GM12878 (cell line): ENCODE measurements at regions not wholly inside any gene's neighbourhood (a gene's known extent, or its start where the extent isn't known, plus 50 kb on each side); places are given as distances from the start of the nearest gene placed in this dataset.

Source experiments
- EZH2 ChIP-seq: IDR thresholded peaks from 2 replicates; pipeline ENCODE4 v1.6.1; 2012; ENCODE audit warnings: low read depth, mild to moderate bottlenecking, control low read depth, inconsistent platforms, low read length, borderline replicate concordance; ENCODE audit not compliant: control insufficient read depth
- HDAC6 ChIP-seq: fragments of 200-600 bp; sonication (generic); IDR thresholded peaks from one replicate; pipeline ENCODE4 v1.8.0; 2017; ENCODE audit warnings: antibody characterized with exemption; ENCODE audit not compliant: unreplicated experiment

- no peak for TF ChIP-seq HDAC6
- TF ChIP-seq EZH2 = no peak
Measured at GRCh38 chr5:13566871-13567339, 377.6 kb downstream of the DNAH5 start.
